Endothelial cell of umbilical vein (primary cell): ENCODE measurements at regions not wholly inside any gene's neighbourhood (a gene's known extent, or its start where the extent isn't known, plus 50 kb on each side); places are given as distances from the start of the nearest gene placed in this dataset.

Source experiments
- BruUV-seq: library from RNA; stranded (reverse); fragments of 400-500 nt; replicated peaks from 2 replicates; lab custom pipeline; 2021; lab: Mats Ljungman, UMichigan
- CTCF ChIA-PET: fragments of 300-600, 350-600 bp; sonication (Branson Sonifier 250); formaldehyde crosslinking; loops from one replicate; lab custom pipeline; 2021; ENCODE audit warnings: antibody characterized with exemption, inconsistent platforms; lab: Charles Lee
- POLR2A ChIA-PET: fragments of 300-600, 350-600 bp; sonication (Branson Sonifier 250); formaldehyde crosslinking; loops from one replicate; lab custom pipeline; 2021; ENCODE audit warnings: antibody characterized with exemption, inconsistent platforms; lab: Charles Lee
- DNase-seq: peaks from one replicate; pipeline ENCODE4 v3.0.0-alpha.2; 2011; ENCODE audit warnings: low read depth, low spot score
- FAIRE-seq: peaks from 2 replicates; lab custom pipeline; 2011; peaks lifted over from hg19 to GRCh38; lab: Jason Lieb, UNC
- H2AFZ ChIP-seq: 2 replicates; pipeline ENCODE4 v1.6.0; 2012; ENCODE audit warnings: low read depth, low read length, control low read depth, inconsistent platforms
- H3K27ac ChIP-seq: 2 replicates; pipeline ENCODE4 v1.5.1; 2011; ENCODE audit warnings: low read depth, mild to moderate bottlenecking, control low read depth, low read length, moderate library complexity; ENCODE audit not compliant: insufficient read depth
- H3K27me3 ChIP-seq, 2 experiments: 2 replicates each; pipeline versions ENCODE4 v1.6.0 to v1.6.1; 2011; ENCODE audit warnings: low read length in 2 of 2, mixed read lengths in 1 of 2; ENCODE audit not compliant: control insufficient read depth in 2 of 2, insufficient read depth in 2 of 2
- H3K36me3 ChIP-seq, 2 experiments: 2 replicates in 1 of 2; 3 replicates in 1 of 2; pipeline ENCODE4 v1.5.1; 2011; ENCODE audit warnings: low read length in 2 of 2, mild to moderate bottlenecking in 1 of 2, moderate library complexity in 1 of 2; ENCODE audit not compliant: control insufficient read depth in 2 of 2, insufficient read depth in 2 of 2; ENCODE audit errors: extremely low read depth in 1 of 2
- H3K4me1 ChIP-seq: 3 replicates; pipeline ENCODE4 v1.5.1; 2011; ENCODE audit warnings: mild to moderate bottlenecking, low read length; ENCODE audit not compliant: control insufficient read depth, insufficient read depth; ENCODE audit errors: extremely low read depth
- H3K4me2 ChIP-seq: 2 replicates; pipeline ENCODE4 v1.6.1; 2011; ENCODE audit warnings: low read length, control low read depth, mixed read lengths; ENCODE audit not compliant: insufficient read depth
- H3K4me3 ChIP-seq, 3 experiments: fragments of 200-600 bp in 1 of 3; sonication (generic), shearing (Covaris generic) in 1 of 3; replicated peaks in 1 of 3; 2 replicates each; pipeline ENCODE4 v1.5.1; 2011 to 2016; ENCODE audit warnings: control low read depth in 3 of 3, low read length in 3 of 3, mild to moderate bottlenecking in 2 of 3, inconsistent platforms in 1 of 3, low read depth in 1 of 3, moderate library complexity in 1 of 3; ENCODE audit not compliant: insufficient read depth in 1 of 3
- H3K79me2 ChIP-seq: 2 replicates; pipeline ENCODE4 v1.6.0; 2012; ENCODE audit warnings: low read length, inconsistent platforms; ENCODE audit not compliant: control insufficient read depth, insufficient read depth
- H3K9ac ChIP-seq: replicated peaks from 2 replicates; pipeline ENCODE3; 2011; ENCODE audit warnings: low read length, control low read depth; ENCODE audit not compliant: insufficient read depth; ENCODE audit errors: extremely low read depth
- H3K9me1 ChIP-seq: replicated peaks from 3 replicates; pipeline ENCODE4 v1.6.0; 2011; ENCODE audit warnings: mild to moderate bottlenecking, low read length; ENCODE audit not compliant: control insufficient read depth, insufficient read depth; ENCODE audit errors: extremely low read depth
- H3K9me3 ChIP-seq: replicated peaks from 2 replicates; pipeline ENCODE4 v1.5.1; 2012; ENCODE audit warnings: low read length, inconsistent platforms; ENCODE audit not compliant: control insufficient read depth, insufficient read depth
- H4K20me1 ChIP-seq: replicated peaks from 2 replicates; pipeline ENCODE3; 2011; ENCODE audit warnings: mild to moderate bottlenecking, low read length; ENCODE audit not compliant: control insufficient read depth, insufficient read depth; ENCODE audit errors: extremely low read depth
- EZH2 ChIP-seq: IDR thresholded peaks from 2 replicates; pipeline ENCODE4 v1.6.1; 2012; ENCODE audit warnings: borderline replicate concordance, low read depth, mild to moderate bottlenecking, moderate library complexity, low read length, inconsistent platforms; ENCODE audit not compliant: severe bottlenecking
- FOS ChIP-seq: IDR thresholded peaks from 2 replicates; pipeline ENCODE4 v1.6.1; 2011; ENCODE audit warnings: mild to moderate bottlenecking, low read length, moderate library complexity, borderline replicate concordance; ENCODE audit not compliant: insufficient read depth
- GATA2 ChIP-seq: IDR thresholded peaks from 2 replicates; pipeline ENCODE4 v1.7.0; 2011; ENCODE audit warnings: low read depth, mild to moderate bottlenecking, moderate library complexity, mixed read lengths, low read length; ENCODE audit not compliant: insufficient read length, insufficient read depth
- JUN ChIP-seq: IDR thresholded peaks from 2 replicates; pipeline ENCODE4 v1.6.1; 2011; ENCODE audit warnings: borderline replicate concordance, low read depth; ENCODE audit not compliant: insufficient read length, insufficient read depth
- MYC ChIP-seq: IDR thresholded peaks from one replicate; pipeline ENCODE4 v1.6.1; 2011; ENCODE audit warnings: mild to moderate bottlenecking, low read depth, low read length
- POLR2A ChIP-seq: IDR thresholded peaks from 2 replicates; pipeline ENCODE4 v1.6.1; 2012; ENCODE audit warnings: low read depth, mild to moderate bottlenecking, control low read depth, low read length
- POLR2AphosphoS5 ChIP-seq: IDR thresholded peaks from 2 replicates; pipeline ENCODE4 v1.6.1; 2012; ENCODE audit warnings: low read depth, mild to moderate bottlenecking, control low read depth, low read length, moderate library complexity; ENCODE audit not compliant: insufficient read depth
- dilution Hi-C: fragments of 300-500 bp; cut with MboI; formaldehyde crosslinking; loops from one replicate; pipeline ENCODE4 v1.15.0; 2019; ENCODE audit warnings: low sequenced_read_pairs; ENCODE audit not compliant: extremely low pct_ligation_motif_present
- intact Hi-C: fragments of 100-400 bp; cut with micrococcal nuclease; formaldehyde crosslinking; loops from one replicate; pipeline ENCODE4 v1.10.0; 2022
- TF ChIP-seq, protein P1 (sequence below), 2 donors: IDR thresholded peaks; 1 replicate in 1 of 2; 2 replicates in 1 of 2; pipeline ENCODE4 v1.5.1; 2011; ENCODE audit warnings: low read length in 2 of 2, mild to moderate bottlenecking in 2 of 2, moderate library complexity in 2 of 2, control low read depth in 1 of 2, inconsistent platforms in 1 of 2, low read depth in 1 of 2; ENCODE audit not compliant: insufficient read depth in 1 of 2; ENCODE audit errors: extremely low read depth in 1 of 2
- TF ChIP-seq, protein P2 (sequence below): IDR thresholded peaks from 2 replicates; pipeline ENCODE4 v1.6.1; 2011; ENCODE audit not compliant: insufficient read depth, insufficient read length

DNA sequence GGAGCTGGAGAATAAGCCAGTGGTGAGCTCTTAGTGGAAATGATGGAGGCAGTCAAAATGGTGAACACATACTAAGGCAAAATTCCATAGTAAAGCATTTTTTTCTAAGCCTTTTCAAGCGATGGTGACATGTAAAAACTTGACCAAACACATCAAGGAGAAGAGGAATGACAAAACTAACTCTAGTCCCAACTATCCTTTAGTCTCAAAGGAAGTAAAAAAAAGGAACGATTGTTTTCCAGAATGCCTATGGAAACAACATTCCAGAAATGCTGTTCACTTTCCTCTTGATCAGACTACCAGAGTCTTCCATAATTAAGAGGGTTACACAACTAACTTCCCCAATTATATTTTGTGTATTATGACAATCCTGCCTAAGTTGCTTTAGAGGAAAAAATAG is 715.6 kb downstream of the EPHA4 start:
- Histone ChIP-seq H3K4me1 (no peaks in the 10 kb centered on the region), H3K36me3 (no peaks in the 10 kb centered on the region), H2AFZ (no peak overlapping the region), H4K20me1 (no peaks in the 10 kb centered on the region), H3K27ac (no peak overlapping the region), H3K9me3 (no peaks in the 10 kb centered on the region), H3K27me3 (no peaks in the 10 kb centered on the region), H3K4me2 (no peak overlapping the region), H3K9me1 (no peaks in the 10 kb centered on the region), H3K9ac (no peak overlapping the region), H3K4me3 (no peak overlapping the region), H3K79me2 (no peaks in the 10 kb centered on the region)
- BruUV-seq, result no TSS peak
- ChIA-PET CTCF (no interaction called here), POLR2A (no interaction called here)
- FAIRE-seq, result no peak
- no peak for DNase-seq
- TF ChIP-seq POLR2A (no peak), POLR2AphosphoS5 (no peak), JUN (no peak), GATA2 (no peak), EZH2 (no peak), MYC (no peak), FOS (no peak)
- TF ChIP-seq, protein P1, sequence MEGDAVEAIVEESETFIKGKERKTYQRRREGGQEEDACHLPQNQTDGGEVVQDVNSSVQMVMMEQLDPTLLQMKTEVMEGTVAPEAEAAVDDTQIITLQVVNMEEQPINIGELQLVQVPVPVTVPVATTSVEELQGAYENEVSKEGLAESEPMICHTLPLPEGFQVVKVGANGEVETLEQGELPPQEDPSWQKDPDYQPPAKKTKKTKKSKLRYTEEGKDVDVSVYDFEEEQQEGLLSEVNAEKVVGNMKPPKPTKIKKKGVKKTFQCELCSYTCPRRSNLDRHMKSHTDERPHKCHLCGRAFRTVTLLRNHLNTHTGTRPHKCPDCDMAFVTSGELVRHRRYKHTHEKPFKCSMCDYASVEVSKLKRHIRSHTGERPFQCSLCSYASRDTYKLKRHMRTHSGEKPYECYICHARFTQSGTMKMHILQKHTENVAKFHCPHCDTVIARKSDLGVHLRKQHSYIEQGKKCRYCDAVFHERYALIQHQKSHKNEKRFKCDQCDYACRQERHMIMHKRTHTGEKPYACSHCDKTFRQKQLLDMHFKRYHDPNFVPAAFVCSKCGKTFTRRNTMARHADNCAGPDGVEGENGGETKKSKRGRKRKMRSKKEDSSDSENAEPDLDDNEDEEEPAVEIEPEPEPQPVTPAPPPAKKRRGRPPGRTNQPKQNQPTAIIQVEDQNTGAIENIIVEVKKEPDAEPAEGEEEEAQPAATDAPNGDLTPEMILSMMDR (IDR thresholded peaks at IDR 0.05; ENCODE audit: extremely low read depth in 1 of 2, insufficient read depth in 1 of 2, low read depth in 1 of 2, low read length in 2 of 2), result no peak
- TF ChIP-seq, protein P2, sequence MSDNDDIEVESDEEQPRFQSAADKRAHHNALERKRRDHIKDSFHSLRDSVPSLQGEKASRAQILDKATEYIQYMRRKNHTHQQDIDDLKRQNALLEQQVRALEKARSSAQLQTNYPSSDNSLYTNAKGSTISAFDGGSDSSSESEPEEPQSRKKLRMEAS, result no peak
- intact Hi-C loops, result no loop called here
- dilution Hi-C loops, result no loop called here
